Activated naive CD8-positive, alpha-beta T cell treated with anti-CD3 and anti-CD28 coated beads, Interleukin-2, amount 10 ng/mL, durations not matched to agents 7 days and 5 days (primary cell): ENCODE measurements at regions not wholly inside any gene's neighbourhood (a gene's known extent, or its start where the extent isn't known, plus 50 kb on each side); places are given as distances from the start of the nearest gene placed in this dataset.

Experiments used
- ATAC-seq: fragments of 150-1000 bp; cut with Tn5 transposase; one replicate; pipeline ENCODE4 v1.10.0; 2021; ENCODE audit warnings: low read depth, moderate library complexity
- POLR2A ChIA-PET: fragments of 350-600 bp; sonication (Branson Sonifier 250); formaldehyde crosslinking; loops from one replicate; lab custom pipeline; 2021; ENCODE audit warnings: antibody characterized with exemption; lab: Charles Lee
- DNase-seq: peaks from one replicate; pipeline ENCODE4 v3.0.0; 2021
- H3K27ac Mint-ChIP-seq: one replicate; pipeline ENCODE4 v1.8.0; 2022; ENCODE audit warnings: mild to moderate bottlenecking, mixed read lengths
- H3K27me3 Mint-ChIP-seq: one replicate; pipeline ENCODE4 v1.8.0; 2022; ENCODE audit warnings: mild to moderate bottlenecking, moderate library complexity, mixed read lengths
- H3K36me3 Mint-ChIP-seq: one replicate; pipeline ENCODE4 v1.8.0; 2021; ENCODE audit warnings: mild to moderate bottlenecking, mixed read lengths
- H3K4me1 Mint-ChIP-seq: one replicate; pipeline ENCODE4 v1.8.0; 2021; ENCODE audit warnings: mixed read lengths
- H3K4me3 Mint-ChIP-seq: one replicate; pipeline ENCODE4 v1.8.0; 2022; ENCODE audit warnings: mild to moderate bottlenecking, moderate library complexity, mixed read lengths
- H3K9me3 Mint-ChIP-seq: one replicate; pipeline ENCODE4 v1.8.0; 2021; ENCODE audit warnings: mixed read lengths

GRCh38 chrX:43582540-43582913 lies 73.6 kb upstream of the MAOA start:
- no peaks in the 10 kb centered on the region for H3K36me3 Mint-ChIP-seq
- no peaks in the 10 kb centered on the region for H3K9me3 Mint-ChIP-seq
- no peaks in the 10 kb centered on the region for H3K27me3 Mint-ChIP-seq
- no peak for DNase-seq
- no peak overlapping the region for H3K27ac Mint-ChIP-seq
- H3K4me3 Mint-ChIP-seq = no peak overlapping the region
- POLR2A ChIA-PET = no interaction called here
- no peaks in the 10 kb centered on the region for H3K4me1 Mint-ChIP-seq
- no peak for ATAC-seq

GRCh38 chrX:43585922-43586321 lies 70.2 kb upstream of the MAOA start:
- Mint-ChIP-seq H3K36me3 (no peaks in the 10 kb centered on the region), H3K4me1 (no peaks in the 10 kb centered on the region), H3K27me3 (no peaks in the 10 kb centered on the region), H3K9me3 (no peaks in the 10 kb centered on the region), H3K4me3 (no peak overlapping the region), H3K27ac (no peak overlapping the region)
- POLR2A ChIA-PET = no interaction called here
- ATAC-seq = no peak
- no peak for DNase-seq

GRCh38 chrX:43586830-43587229 lies 69.3 kb upstream of the MAOA start:
- Mint-ChIP-seq H3K4me1 (no peaks in the 10 kb centered on the region), H3K27me3 (no peaks in the 10 kb centered on the region), H3K36me3 (no peaks in the 10 kb centered on the region), H3K27ac (no peak overlapping the region), H3K9me3 (no peaks in the 10 kb centered on the region), H3K4me3 (no peak overlapping the region)
- POLR2A ChIA-PET = no interaction called here
- no peak for DNase-seq
- no peak for ATAC-seq

- no peaks in the 10 kb centered on the region for H3K9me3 Mint-ChIP-seq
- H3K36me3 Mint-ChIP-seq = no peaks in the 10 kb centered on the region
- no peak for DNase-seq
- POLR2A ChIA-PET = no interaction called here
- no peak for ATAC-seq
- no peaks in the 10 kb centered on the region for H3K4me1 Mint-ChIP-seq
- H3K27ac Mint-ChIP-seq = no peak overlapping the region
- H3K4me3 Mint-ChIP-seq = no peak overlapping the region
- no peaks in the 10 kb centered on the region for H3K27me3 Mint-ChIP-seq
These were observed 66.4 kb upstream of the MAOA start for GRCh38 chrX:43589735-43590134.

GRCh38 chrX:43590150-43590549 lies 65.9 kb upstream of the MAOA start:
- H3K4me3 Mint-ChIP-seq = no peak overlapping the region
- no peak overlapping the region for H3K27ac Mint-ChIP-seq
- no peaks in the 10 kb centered on the region for H3K27me3 Mint-ChIP-seq
- ATAC-seq = no peak
- DNase-seq = no peak
- no peaks in the 10 kb centered on the region for H3K4me1 Mint-ChIP-seq
- POLR2A ChIA-PET = no interaction called here
- H3K36me3 Mint-ChIP-seq = no peaks in the 10 kb centered on the region
- no peaks in the 10 kb centered on the region for H3K9me3 Mint-ChIP-seq

GRCh38 chrX:43592597-43592996 lies 63.5 kb upstream of the MAOA start:
- Mint-ChIP-seq H3K4me1 (no peaks in the 10 kb centered on the region), H3K36me3 (no peaks in the 10 kb centered on the region), H3K27me3 (no peaks in the 10 kb centered on the region), H3K9me3 (no peaks in the 10 kb centered on the region), H3K27ac (no peak overlapping the region), H3K4me3 (no peak overlapping the region)
- DNase-seq (no peak), ATAC-seq (no peak)
- POLR2A ChIA-PET = no interaction called here

- Mint-ChIP-seq H3K4me1 (no peaks in the 10 kb centered on the region), H3K9me3 (no peaks in the 10 kb centered on the region), H3K27ac (no peak overlapping the region), H3K4me3 (no peak overlapping the region), H3K27me3 (no peaks in the 10 kb centered on the region), H3K36me3 (no peaks in the 10 kb centered on the region)
- POLR2A ChIA-PET = no interaction called here
- ATAC-seq (no peak), DNase-seq (no peak)
These were observed 60.2 kb upstream of the MAOA start for GRCh38 chrX:43595931-43596330.

- no peaks in the 10 kb centered on the region for H3K27me3 Mint-ChIP-seq
- no peak overlapping the region for H3K27ac Mint-ChIP-seq
- DNase-seq (no peak), ATAC-seq (no peak)
- no peak overlapping the region for H3K4me3 Mint-ChIP-seq
- POLR2A ChIA-PET = no interaction called here
- no peaks in the 10 kb centered on the region for H3K4me1 Mint-ChIP-seq
- no peaks in the 10 kb centered on the region for H3K36me3 Mint-ChIP-seq
- H3K9me3 Mint-ChIP-seq = peaks cover 1% of the 10 kb centered on the region
These were observed 51.3 kb upstream of the MAOA start for GRCh38 chrX:43604753-43605152.

- no peak overlapping the region for H3K27ac Mint-ChIP-seq
- H3K36me3 Mint-ChIP-seq = no peaks in the 10 kb centered on the region
- H3K27me3 Mint-ChIP-seq = no peaks in the 10 kb centered on the region
- no peaks in the 10 kb centered on the region for H3K4me1 Mint-ChIP-seq
- H3K4me3 Mint-ChIP-seq = no peak overlapping the region
- DNase-seq (no peak), ATAC-seq (no peak)
- peaks cover 1% of the 10 kb centered on the region for H3K9me3 Mint-ChIP-seq
- POLR2A ChIA-PET = no interaction called here
These were observed 50.7 kb upstream of the MAOA start for GRCh38 chrX:43605351-43605750.
